B cell (primary cell): ENCODE measurements at regions not wholly inside any gene's neighbourhood (a gene's known extent, or its start where the extent isn't known, plus 50 kb on each side); places are given as distances from the start of the nearest gene placed in this dataset.

Experiments used
- ATAC-seq: fragments of 200-7000 bp; cut with Tn5 transposase; one replicate; pipeline ENCODE4 v1.10.0; 2021; ENCODE audit warnings: low read depth, mild to moderate bottlenecking, moderate number of reproducible peaks, moderate library complexity
- CTCF ChIA-PET: fragments of 350-600 bp; sonication (Branson Sonifier 250); formaldehyde crosslinking; loops from one replicate; lab custom pipeline; 2021; ENCODE audit warnings: antibody characterized with exemption, inconsistent platforms; lab: Charles Lee
- POLR2A ChIA-PET: fragments of 350-600 bp; sonication (Branson Sonifier 250); formaldehyde crosslinking; loops from one replicate; lab custom pipeline; 2021; ENCODE audit warnings: antibody characterized with exemption; lab: Charles Lee
- DNase-seq: peaks from one replicate; pipeline ENCODE4 v3.0.0; 2013
- H2AFZ ChIP-seq: 2 replicates; pipeline ENCODE4 v1.6.1; 2012; ENCODE audit warnings: mild to moderate bottlenecking, low read depth, low read length; ENCODE audit not compliant: insufficient read depth, poor library complexity, severe bottlenecking
- H3K27ac ChIP-seq, 2 donors: 1 replicate in 1 of 2; 2 replicates in 1 of 2; pipeline ENCODE4 v1.5.1; 2012 to 2013; ENCODE audit warnings: low read length in 2 of 2, mild to moderate bottlenecking in 2 of 2, moderate library complexity in 1 of 2
- H3K27me3 ChIP-seq, 4 experiments: fragments of 200-600 bp in 1 of 4; sonication (generic) in 1 of 4; replicated peaks in 1 of 4; 1 replicate in 2 of 4; 2 replicates in 2 of 4; pipeline versions ENCODE4 v1.6.1 to v1.7.0; 2013 to 2016; ENCODE audit warnings: low read length in 3 of 4, mild to moderate bottlenecking in 2 of 4, mixed read lengths in 1 of 4, moderate library complexity in 1 of 4; ENCODE audit not compliant: insufficient read depth in 4 of 4, control insufficient read depth in 3 of 4; ENCODE audit errors: control extremely low read depth in 1 of 4
- H3K36me3 ChIP-seq, 2 experiments: replicated peaks in 1 of 2; 1 replicate in 1 of 2; 2 replicates in 1 of 2; pipeline versions ENCODE4 v1.6.1 to v1.7.1; 2013; ENCODE audit warnings: low read length in 1 of 2; ENCODE audit not compliant: insufficient read depth in 2 of 2, control insufficient read depth in 1 of 2; ENCODE audit errors: control extremely low read depth in 1 of 2, extremely low read depth in 1 of 2
- H3K4me1 ChIP-seq, 2 donors: fragments of 200-600 bp in 1 of 2; sonication (generic) in 1 of 2; 1 replicate in 1 of 2; 2 replicates in 1 of 2; pipeline versions ENCODE4 v1.5.1 to v1.6.1; 2013 to 2017; ENCODE audit warnings: low read length in 2 of 2; ENCODE audit not compliant: control insufficient read depth in 2 of 2, insufficient read depth in 2 of 2
- H3K4me2 ChIP-seq: replicated peaks from 2 replicates; pipeline ENCODE3; 2012; ENCODE audit warnings: mild to moderate bottlenecking, low read depth, low read length; ENCODE audit not compliant: poor library complexity, severe bottlenecking
- H3K4me3 ChIP-seq, 5 experiments: fragments of 200-600 bp in 1 of 5; sonication (generic) in 1 of 5; 1 replicate in 3 of 5; 2 replicates in 2 of 5; pipeline versions ENCODE4 v1.5.1 to v1.7.0; 2011 to 2016; ENCODE audit warnings: low read length in 4 of 5, mild to moderate bottlenecking in 4 of 5, low read depth in 2 of 5, control low read depth in 1 of 5, moderate library complexity in 1 of 5; ENCODE audit not compliant: insufficient read depth in 1 of 5; ENCODE audit errors: control extremely low read depth in 1 of 5, extremely low read depth in 1 of 5
- H3K79me2 ChIP-seq: fragments of 200-600 bp; sonication (generic); one replicate; pipeline ENCODE4 v1.6.0; 2016; ENCODE audit warnings: low read length; ENCODE audit not compliant: control insufficient read depth, insufficient read depth
- H3K9ac ChIP-seq: fragments of 200-600 bp; sonication (generic); 2 replicates; pipeline ENCODE4 v1.6.1; 2017; ENCODE audit warnings: mild to moderate bottlenecking, low read length, moderate library complexity
- H3K9me3 ChIP-seq, 3 donors: one replicate each; pipeline versions ENCODE4 v1.6.1 to v1.7.1; 2013; ENCODE audit warnings: low read length in 2 of 3; ENCODE audit not compliant: control insufficient read depth in 2 of 3, insufficient read depth in 1 of 3; ENCODE audit errors: control extremely low read depth in 1 of 3
- H4K20me1 ChIP-seq: 2 replicates; pipeline ENCODE4 v1.6.0; 2012; ENCODE audit warnings: mild to moderate bottlenecking, low read length; ENCODE audit not compliant: insufficient read depth, control insufficient read depth, poor library complexity, severe bottlenecking
- H3K27ac Mint-ChIP-seq: one replicate; pipeline ENCODE4 v1.8.0; 2021; ENCODE audit warnings: mixed read lengths
- H3K27me3 Mint-ChIP-seq: one replicate; pipeline ENCODE4 v1.8.0; 2021; ENCODE audit warnings: mixed read lengths
- H3K4me1 Mint-ChIP-seq: one replicate; pipeline ENCODE4 v1.8.0; 2021; ENCODE audit warnings: mixed read lengths
- H3K4me3 Mint-ChIP-seq: one replicate; pipeline ENCODE4 v1.8.0; 2021; ENCODE audit warnings: mixed read lengths
- H3K9me3 Mint-ChIP-seq: one replicate; pipeline ENCODE4 v1.8.0; 2022; ENCODE audit warnings: mixed read lengths; ENCODE audit not compliant: insufficient read depth
- EZH2 ChIP-seq: IDR thresholded peaks from 2 replicates; pipeline ENCODE4 v1.6.1; 2012; ENCODE audit warnings: borderline replicate concordance, low read depth, mild to moderate bottlenecking, moderate library complexity, low read length; ENCODE audit not compliant: insufficient read depth, poor library complexity, severe bottlenecking
- WGBS: methylation state at CpG from one replicate; pipeline ENCODE4 v1.1.5; 2013; ENCODE audit warnings: missing lambda C conversion rate; ENCODE audit not compliant: insufficient coverage; 5-methylcytosine and 5-hydroxymethylcytosine counted together
- intact Hi-C: fragments of 100-400 bp; cut with micrococcal nuclease; formaldehyde crosslinking; loops from one replicate; pipeline ENCODE4 v1.10.0; 2022
- TF ChIP-seq, protein P1 (sequence below): fragments of 200-600 bp; IDR thresholded peaks from one replicate; pipeline ENCODE4 v1.8.0; 2022; ENCODE audit warnings: antibody characterized with exemption, mild to moderate bottlenecking

DNA sequence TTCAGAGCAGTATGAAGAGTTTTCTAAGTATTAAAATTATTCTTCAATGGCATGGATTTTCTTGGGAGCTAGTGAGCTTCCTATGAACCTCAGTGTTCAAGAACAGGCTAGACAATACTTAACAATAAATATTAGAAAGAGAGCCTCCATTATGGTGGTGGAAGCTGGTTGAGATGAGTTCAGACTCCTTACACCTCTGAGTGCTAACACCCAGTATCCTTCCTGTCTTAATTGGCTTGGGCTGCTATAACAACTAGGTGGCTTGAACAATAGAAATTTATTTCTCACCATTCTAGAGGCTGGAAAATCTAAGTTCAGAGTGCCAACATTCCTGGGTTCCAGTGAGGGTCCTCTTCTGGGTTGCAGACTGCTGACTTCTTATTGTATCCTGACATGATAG is 369.4 kb upstream of the HNRNPA3 start:
- H4K20me1 ChIP-seq, result no peaks in the 10 kb centered on the region
- intact Hi-C loops, result no loop called here
- no peak for ATAC-seq

DNA sequence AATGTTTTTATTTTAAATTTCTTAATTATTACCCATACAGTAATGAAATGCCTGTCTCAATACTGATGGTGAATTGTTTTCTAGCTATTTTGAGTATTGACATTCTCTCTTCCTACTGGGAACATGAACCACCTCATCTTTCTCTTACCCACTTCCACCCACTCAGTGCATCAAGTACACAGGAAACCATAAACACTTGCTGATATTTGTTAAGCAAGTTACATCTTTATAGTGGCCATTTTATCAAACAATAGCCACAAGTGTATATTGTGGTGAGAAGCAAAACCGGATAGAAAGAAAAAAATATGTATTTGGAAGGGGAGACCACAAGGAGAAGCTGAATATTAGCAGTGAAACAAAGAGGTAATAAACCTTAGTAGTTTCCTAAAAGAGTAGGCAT is 368.1 kb upstream of the HNRNPA3 start:
- H3K9me3 Mint-ChIP-seq, result no peaks in the 10 kb centered on the region

More for the DNA sequence above, 369.4 kb upstream of the HNRNPA3 start:
- H3K27me3 Mint-ChIP-seq, result peaks cover 20% of the 10 kb centered on the region
- H3K4me3 Mint-ChIP-seq, result no peak overlapping the region
- H3K36me3 ChIP-seq, result no peaks in the 10 kb centered on the region
- no peak overlapping the region for H3K4me2 ChIP-seq
- no peaks in the 10 kb centered on the region for H3K79me2 ChIP-seq
- no peak overlapping the region for H2AFZ ChIP-seq
- no peak overlapping the region for H3K27ac ChIP-seq
- H3K9ac ChIP-seq, result no peak overlapping the region
- no peaks in the 10 kb centered on the region for H3K9me3 Mint-ChIP-seq
- no peak for DNase-seq
- TF ChIP-seq EZH2, result no peak
- TF ChIP-seq, protein P1, sequence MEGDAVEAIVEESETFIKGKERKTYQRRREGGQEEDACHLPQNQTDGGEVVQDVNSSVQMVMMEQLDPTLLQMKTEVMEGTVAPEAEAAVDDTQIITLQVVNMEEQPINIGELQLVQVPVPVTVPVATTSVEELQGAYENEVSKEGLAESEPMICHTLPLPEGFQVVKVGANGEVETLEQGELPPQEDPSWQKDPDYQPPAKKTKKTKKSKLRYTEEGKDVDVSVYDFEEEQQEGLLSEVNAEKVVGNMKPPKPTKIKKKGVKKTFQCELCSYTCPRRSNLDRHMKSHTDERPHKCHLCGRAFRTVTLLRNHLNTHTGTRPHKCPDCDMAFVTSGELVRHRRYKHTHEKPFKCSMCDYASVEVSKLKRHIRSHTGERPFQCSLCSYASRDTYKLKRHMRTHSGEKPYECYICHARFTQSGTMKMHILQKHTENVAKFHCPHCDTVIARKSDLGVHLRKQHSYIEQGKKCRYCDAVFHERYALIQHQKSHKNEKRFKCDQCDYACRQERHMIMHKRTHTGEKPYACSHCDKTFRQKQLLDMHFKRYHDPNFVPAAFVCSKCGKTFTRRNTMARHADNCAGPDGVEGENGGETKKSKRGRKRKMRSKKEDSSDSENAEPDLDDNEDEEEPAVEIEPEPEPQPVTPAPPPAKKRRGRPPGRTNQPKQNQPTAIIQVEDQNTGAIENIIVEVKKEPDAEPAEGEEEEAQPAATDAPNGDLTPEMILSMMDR, result no peak
- no peak overlapping the region for H3K27ac Mint-ChIP-seq
- H3K27me3 ChIP-seq, result peaks cover 0 to 3% (median under 1%) of the 10 kb centered on the region in 4 experiments
- H3K4me1 Mint-ChIP-seq, result no peaks in the 10 kb centered on the region
- H3K4me3 ChIP-seq, result no peak overlapping the region
- POLR2A ChIA-PET, result no interaction called here
- no peaks in the 10 kb centered on the region for H3K4me1 ChIP-seq
- H3K9me3 ChIP-seq, result no peaks in the 10 kb centered on the region
- CTCF ChIA-PET, result interaction anchor here (0.7 kb wide), 1 partner anchor 23 kb away, joined by 3 read pairs; no protein-coding TSS in a partner anchor

More for the DNA sequence above, 368.1 kb upstream of the HNRNPA3 start:
- H4K20me1 ChIP-seq, result no peaks in the 10 kb centered on the region
- H3K9ac ChIP-seq, result no peak overlapping the region
- H3K9me3 ChIP-seq, result peaks cover 0 to 3% (median 0%) of the 10 kb centered on the region in 3 donors
- TF ChIP-seq EZH2, result no peak
- TF ChIP-seq, protein P1, result no peak
- ATAC-seq, result no peak
- no peaks in the 10 kb centered on the region for H3K4me1 Mint-ChIP-seq
- no peak overlapping the region for H3K27ac Mint-ChIP-seq
- CTCF ChIA-PET, result no interaction called here
- WGBS, result no CpG with 5 or more reads among the region's 1 CpG
- H3K4me3 ChIP-seq, result no peak overlapping the region
- H3K79me2 ChIP-seq, result no peaks in the 10 kb centered on the region
- H2AFZ ChIP-seq, result no peak overlapping the region
- no peak overlapping the region for H3K4me2 ChIP-seq
- H3K27me3 ChIP-seq, result peaks cover 0 to 3% (median under 1%) of the 10 kb centered on the region in 4 experiments
- POLR2A ChIA-PET, result no interaction called here
- no peaks in the 10 kb centered on the region for H3K36me3 ChIP-seq
- no peak overlapping the region for H3K27ac ChIP-seq
- DNase-seq, result no peak
- intact Hi-C loops, result no loop called here
- no peaks in the 10 kb centered on the region for H3K4me1 ChIP-seq
- no peak overlapping the region for H3K4me3 Mint-ChIP-seq
- peaks cover 17% of the 10 kb centered on the region for H3K27me3 Mint-ChIP-seq
